GM18498 (cell line): ENCODE measurements at regions not wholly inside any gene's neighbourhood (a gene's known extent, or its start where the extent isn't known, plus 50 kb on each side); places are given as distances from the start of the nearest gene placed in this dataset.
"Not testable (repeated sequence)": the region's sequence is repeated elsewhere in the genome, so short reads cannot be mapped to it uniquely, and the experiment has no call there.

Experiments
- ATAC-seq: cut with Tn5 transposase; IDR thresholded peaks from one replicate; pipeline ENCODE4 v1.9.1; 2021; ENCODE audit warnings: mild to moderate bottlenecking, moderate library complexity; ENCODE audit not compliant: unreplicated experiment

DNA sequence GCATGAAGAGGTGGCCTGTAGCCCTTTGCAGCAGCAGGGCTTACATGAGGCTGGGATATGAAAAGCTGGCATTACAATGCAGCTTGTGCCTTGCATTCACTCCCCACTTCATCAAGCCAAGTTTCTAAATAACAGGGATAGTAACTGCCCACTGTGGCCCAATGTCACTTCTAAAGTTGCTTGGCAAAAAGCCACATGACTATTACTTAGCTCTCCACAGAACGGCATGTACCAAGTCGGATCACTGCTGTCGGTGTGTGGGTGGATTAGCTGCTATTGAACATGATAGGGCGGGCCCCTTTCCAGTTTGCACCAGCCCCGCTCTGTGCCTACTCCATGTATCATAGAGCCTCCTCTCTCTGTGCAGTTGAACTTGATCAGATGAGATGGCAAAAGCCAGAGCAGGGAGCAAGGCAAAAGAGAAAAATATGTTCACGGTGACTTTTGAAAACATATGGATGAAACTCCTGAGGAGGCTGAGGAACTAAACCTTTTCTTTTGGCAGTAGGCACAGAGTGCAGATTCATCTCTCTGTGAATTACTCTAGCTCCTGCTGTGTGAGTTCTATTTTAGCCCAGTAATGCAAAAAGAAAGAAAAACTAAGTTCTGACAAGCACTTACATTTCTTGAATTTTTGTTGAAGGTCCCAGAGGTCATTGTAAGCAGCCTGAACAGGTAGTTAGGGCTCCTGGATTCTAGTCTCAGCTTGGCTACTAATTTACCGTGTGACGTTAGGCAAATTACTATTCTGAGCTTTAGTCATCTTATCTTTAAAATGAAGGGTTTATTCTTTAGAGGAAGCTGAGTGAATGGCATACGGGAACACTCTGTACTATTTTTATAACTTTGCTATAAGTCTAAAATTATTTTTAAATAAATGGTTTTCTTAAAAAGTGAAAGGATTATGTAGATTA, 125.6 kb upstream of the NBPF9 start:
- ATAC-seq: not testable (repeated sequence)

DNA sequence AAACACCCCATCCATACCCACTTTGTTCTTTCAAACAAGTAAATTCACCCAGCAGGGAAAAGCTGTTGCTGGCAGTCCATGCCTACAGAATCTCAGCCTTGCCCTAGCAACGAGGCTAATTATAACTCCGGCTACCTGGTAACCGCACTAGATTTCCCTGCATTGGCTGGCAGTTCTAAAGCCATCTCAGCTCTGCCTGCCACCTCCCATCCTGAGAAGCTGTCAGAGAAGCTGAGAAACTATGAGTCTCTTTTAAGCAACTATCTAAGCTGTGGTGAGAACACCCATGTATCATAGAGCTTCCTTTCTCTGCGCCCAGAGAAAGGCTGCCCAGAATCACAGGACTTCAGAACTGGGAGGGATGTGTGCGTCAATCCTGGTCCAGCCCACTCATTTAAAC, 126.5 kb upstream of the NBPF9 start:
- not testable (repeated sequence) for ATAC-seq

DNA sequence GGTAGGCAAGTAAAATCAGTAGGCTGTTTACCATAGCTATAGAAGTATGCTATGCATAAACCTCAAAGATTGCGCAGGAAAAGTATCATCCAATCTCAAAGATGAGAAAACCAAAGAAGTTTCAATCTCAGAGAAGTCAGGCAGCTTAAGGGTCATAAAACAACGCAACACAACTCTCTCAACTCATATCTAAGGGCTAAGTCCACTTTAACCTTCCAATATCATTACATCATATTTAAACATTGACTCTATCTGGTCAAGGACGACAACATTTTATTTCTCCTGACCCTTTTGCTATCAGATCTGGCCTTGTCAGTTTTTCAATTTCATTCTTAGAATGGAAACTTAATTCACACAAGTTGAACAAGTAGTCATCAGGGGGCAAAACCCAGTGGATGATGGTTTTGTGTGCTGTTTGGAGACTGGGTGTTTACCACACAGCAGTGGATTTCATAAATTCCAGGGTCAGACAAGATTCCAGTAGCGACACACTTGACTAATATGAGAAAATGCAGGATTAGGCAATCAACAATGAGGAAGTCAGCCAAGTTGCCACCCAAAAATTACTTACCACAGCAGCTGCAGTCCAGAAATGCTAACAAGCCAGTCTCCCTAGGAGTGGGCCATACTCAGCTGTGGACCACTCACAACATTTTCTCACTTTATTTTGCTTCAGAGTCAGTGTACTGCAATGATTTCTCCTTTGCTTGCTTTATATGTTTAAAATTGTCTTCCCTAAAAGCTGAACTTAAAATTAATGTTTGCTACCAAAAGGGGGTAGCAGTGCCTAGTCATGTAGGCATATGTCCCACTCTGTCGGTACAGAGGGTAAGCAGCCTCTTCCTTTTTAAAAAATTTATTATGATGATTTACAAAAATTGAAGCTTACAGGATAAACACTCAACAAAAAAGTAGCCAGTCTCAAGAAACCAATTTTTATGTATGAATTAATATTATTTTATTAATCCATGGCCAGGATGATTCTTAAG, 131.9 kb upstream of the NBPF9 start:
- not testable (repeated sequence) for ATAC-seq

DNA sequence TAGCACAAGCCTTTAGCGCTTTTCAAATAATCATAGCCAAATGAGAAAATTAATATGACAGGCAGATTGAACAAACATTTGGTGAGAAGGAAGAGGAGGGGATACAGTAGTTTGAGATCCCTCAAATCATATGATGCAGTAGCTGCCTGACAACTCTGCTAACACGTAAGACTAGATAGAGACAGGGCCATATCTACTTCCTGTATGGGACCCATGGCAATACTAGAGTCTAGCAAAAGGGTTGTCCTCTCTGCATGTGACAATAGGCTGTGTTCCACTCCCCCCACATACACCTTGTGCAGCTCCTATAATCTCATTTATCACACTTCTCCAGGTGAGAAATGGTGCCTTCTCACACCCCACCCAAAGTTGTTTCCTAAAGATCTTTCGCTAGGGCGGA, 134.2 kb upstream of the NBPF9 start:
- ATAC-seq: not testable (repeated sequence)

DNA sequence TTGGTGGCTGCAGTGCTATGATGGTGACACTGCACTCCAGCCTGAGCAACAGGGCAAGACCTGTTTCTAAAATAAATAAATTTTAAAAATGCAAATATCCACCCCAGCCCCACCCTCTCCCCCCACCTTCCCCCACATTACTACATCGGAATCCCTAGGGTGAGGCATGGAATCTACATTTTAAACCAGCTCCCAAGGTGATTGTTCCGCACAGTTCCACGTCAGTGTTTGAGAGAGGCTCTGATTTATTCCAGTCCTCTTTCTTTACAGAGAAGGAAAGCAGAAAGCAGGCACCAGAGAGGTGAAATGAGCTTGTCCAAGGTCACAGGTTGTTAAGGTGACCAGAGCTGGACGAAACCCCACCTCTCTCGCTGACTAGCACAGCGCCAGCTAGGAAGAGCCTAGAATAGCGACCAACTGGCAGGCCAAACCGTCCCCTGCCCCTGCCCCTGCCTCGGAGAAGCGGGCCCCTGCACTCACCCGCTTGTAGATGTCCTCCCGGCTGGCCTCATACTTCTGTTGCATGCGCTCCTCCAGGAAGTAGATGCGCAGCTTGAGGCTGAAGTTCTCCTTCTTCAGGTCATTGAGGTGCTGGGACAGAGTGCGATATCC, 136.7 kb upstream of the NBPF9 start:
- not testable (repeated sequence) for ATAC-seq

DNA sequence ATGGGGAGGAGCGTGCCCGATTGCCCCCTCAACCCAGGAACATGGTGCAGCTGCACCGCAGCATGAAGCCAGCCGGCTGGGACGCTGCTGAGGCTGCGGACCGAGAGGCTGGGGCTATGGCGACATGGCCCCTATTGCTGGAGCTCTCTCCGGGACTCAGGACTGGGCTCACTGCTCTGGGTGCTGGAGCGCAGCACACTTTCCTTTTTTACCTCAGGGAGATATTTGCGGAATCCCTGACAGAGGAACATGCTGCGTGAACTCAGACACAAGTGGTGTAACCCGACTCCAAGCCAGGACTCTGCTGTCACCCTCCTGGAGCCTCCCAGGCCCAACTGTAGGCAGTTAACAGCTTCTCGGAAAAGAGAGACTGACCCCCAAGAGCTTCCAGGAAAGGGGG, 137.2 kb upstream of the NBPF9 start:
- not testable (repeated sequence) for ATAC-seq

DNA sequence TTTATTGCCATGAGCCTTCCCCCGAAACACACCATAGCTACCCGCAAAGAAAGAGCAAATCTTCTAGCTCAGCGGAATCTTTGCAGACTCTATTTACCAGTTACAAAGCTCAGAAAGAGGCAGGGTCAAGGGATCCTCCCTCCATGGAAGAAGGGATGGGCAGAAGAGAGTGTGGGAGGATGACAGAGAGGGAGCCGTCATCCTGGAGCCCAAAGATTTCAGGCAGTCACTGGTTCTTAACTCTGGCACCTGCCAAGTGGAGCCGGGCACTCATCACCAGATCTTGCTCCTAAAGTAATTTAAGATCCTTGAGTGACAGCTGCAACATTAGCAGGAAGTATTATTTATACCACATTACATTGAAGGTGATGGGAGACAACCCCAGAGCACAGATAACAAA, 137.9 kb upstream of the NBPF9 start:
- not testable (repeated sequence) for ATAC-seq

DNA sequence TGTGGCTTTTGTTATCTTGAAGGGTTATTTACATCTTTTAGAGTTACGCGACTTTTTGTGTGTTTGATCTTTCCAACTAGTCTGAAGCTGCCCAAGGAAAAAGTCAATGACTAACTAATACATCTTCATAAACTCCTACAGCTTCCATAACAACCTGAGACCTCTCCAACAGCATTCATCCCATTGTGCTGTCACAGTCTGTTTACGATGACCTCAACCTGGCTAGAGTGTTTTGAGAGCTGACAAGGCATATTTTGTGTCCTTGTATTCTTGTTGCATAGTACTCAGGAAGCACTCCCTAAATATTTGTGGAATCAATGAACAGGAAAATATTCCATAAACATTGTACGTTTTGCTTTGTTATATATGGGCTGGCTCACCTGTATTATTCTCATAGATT, 140.2 kb upstream of the NBPF9 start:
- not testable (repeated sequence) for ATAC-seq

DNA sequence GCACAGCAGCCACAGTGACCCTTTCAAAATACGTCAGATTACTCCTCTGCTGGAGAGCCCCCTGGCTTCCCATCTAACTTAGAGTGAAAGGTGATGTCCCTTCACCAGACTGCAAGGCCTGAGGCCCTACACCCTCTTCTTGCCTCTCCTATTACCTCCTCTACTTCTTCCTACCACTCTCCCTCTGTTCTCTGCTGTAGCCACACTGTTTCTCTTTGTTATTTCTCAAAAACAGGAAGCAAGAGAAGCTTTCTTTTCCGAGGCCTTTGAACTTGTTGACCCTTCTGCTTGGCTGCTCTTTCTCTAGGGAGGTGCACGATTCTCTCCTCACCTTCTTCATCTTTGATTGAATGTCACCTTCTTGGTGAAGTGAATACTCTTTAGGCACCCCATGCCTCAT, 141.3 kb upstream of the NBPF9 start:
- ATAC-seq: not testable (repeated sequence)

DNA sequence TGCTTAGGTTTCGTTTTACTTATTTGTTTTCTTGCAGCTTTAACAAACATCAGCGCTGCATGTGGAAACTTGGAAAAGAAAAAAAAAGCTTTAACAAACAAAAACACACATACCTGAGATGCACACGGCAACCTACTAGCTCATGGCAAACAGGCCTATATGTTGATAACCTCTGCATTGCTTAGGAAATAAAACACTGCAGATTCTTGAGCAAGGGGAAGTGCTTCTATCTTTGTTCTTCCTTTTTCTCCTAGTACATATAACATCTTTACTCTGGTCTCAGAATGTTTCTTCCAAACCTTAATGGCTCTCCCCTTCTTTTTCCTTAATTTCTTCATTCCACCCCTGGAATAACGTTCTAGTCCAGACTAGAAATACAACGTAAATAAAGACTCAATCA, 142.9 kb upstream of the NBPF9 start:
- ATAC-seq: not testable (repeated sequence)

DNA sequence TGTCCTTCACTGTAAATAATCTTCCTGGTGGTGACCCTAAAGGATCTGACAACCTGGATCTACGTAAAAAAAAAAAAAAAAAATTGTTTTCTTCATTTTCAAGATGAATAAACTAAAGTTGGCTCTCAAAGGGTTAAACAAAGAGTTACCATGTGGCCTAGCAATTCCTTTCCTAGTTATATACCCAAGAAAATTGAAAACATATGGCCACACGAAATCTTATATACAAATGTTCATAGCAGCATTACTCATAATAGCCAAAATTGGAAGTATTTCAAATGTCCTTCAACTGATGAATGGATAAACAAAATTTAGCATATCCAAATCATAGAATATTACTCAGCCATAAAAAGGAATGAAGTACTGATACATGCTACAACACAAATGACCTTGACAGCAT, 145.3 kb upstream of the NBPF9 start:
- ATAC-seq: not testable (repeated sequence)

DNA sequence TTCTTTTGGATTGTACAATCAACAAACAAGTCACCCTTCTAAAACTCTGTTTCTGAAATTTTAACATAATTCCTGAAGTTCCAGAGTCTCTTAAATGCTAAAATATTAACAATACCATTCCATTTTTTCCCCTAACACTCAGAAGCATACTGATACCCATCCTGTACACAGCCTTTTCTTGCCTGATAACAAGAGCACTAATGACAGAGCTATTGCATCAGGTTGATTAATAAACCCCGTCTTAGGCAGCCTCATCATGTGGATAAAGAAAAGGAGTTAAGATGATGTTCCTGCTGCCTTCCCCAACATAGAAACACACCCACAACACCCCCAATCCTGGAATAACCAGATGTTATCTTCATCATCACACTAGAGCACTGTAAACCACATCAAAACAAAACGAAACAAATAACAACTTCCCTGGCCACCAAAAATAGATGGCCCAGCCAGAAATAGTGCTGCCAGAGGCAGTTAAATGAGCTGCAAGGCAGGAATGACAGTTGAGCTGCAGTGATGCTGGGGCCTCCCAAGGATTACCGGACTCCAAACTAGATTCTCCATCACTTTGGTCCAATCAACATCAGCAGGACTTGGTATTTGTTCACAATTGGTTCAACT, 146.6 kb upstream of the NBPF9 start:
- not testable (repeated sequence) for ATAC-seq

DNA sequence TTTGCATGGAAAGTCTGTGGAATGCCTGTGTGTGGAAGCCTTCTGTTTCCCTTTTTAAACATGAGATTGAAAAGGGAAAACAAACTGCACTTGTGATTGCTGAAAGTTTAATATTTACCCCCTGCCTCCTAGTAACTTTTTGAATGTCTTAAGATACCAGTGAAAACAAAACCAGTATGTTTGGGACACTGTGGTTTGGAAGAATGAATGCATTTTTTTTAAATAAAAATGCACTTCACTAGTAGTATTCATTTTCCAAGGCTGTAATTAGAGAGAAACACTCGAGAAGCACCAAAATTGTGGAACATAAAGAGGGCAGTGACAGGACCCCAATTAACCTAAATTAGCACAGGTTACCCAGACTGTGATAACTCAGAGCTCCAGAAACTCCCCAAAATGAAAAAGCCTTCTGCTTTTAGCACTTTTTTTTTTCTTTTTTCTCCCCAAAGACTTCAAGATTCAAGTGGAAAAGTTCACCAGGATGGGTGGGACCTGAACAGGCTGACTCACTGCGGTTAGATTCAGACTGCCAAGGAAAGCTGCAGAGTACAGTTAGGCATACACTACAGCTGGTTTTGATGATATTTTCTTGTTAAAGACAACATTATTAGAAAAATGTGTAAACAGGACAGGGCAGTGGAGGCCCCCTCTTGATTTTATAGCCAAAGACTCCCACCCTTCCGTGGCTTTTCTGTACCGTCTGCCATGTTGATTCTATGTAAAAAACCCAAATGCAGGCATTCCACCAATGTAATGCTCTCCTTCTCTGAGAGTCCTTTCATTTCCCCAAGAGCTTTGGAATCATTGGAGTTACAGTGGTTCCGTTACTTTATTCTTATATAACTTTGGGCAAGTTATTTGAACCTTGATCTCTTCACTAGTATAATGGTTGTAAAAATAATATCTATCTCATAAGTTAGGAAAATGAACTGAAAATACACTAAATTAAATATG, 151.8 kb upstream of the NBPF9 start:
- not testable (repeated sequence) for ATAC-seq

DNA sequence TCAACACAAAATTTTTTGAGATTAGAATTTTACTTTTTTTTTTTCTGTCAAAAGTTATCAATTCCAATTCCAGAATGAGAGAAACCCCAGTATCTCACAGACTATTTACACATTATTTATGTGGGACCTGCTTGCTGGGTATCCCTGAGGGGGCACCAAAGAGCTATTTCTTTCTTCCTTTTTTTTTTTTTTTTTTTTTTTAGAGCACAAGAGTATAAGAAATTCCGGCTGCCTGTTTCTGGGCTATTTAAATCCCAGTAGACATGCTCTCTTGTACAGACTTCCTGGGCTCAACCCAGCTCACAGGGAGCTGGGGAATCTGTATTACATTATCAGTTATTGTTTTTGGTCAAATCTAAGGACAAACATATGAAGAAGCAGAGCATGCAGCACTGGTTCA, 156.9 kb upstream of the NBPF9 start:
- not testable (repeated sequence) for ATAC-seq

DNA sequence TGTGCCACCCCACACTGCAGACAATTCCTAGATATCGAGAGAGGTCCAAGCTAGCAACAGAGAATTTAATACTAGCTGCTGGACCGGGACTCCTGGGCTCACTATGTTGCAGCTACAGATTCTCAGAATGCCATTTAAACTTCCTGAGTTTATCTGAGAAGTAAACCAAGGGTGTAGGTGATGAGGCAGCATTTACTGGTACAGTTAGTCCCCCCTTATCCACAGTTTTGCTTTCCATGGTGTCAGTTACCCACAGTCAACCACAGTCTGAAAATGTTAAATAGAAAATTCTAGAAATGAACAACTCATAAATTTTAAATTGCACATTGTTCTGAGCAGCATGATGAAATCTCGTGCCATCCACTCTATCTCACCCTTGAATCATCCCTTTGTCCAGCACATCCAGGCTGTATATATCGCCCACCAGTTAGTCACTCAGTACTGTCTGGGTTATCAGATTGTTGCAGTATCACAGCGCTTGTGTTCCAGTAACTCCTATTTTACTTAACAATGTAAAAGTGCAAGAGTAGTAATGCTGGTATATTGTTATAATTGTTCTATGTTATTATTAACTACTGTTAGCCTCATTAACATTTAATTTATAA, 157.5 kb upstream of the NBPF9 start:
- ATAC-seq: not testable (repeated sequence)

DNA sequence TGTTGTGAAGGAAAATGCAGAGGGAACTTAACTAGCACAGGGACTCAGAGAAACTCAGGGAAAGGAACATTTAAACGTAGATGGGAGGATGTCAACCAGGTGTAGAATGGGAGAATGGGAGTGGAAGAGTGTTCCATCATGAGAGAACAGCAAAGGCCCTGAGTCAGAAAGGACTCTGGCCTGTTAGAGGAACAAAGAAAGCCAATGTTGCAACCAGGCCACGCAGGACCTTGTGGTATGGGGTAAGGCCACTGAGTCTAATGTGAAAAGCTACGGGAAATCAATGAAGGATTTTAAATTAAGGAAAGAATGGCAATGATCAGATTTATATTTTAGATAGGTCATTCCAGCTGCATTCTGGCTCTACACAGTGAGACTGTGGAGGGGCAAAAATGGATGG, 163.9 kb upstream of the NBPF9 start:
- not testable (repeated sequence) for ATAC-seq

DNA sequence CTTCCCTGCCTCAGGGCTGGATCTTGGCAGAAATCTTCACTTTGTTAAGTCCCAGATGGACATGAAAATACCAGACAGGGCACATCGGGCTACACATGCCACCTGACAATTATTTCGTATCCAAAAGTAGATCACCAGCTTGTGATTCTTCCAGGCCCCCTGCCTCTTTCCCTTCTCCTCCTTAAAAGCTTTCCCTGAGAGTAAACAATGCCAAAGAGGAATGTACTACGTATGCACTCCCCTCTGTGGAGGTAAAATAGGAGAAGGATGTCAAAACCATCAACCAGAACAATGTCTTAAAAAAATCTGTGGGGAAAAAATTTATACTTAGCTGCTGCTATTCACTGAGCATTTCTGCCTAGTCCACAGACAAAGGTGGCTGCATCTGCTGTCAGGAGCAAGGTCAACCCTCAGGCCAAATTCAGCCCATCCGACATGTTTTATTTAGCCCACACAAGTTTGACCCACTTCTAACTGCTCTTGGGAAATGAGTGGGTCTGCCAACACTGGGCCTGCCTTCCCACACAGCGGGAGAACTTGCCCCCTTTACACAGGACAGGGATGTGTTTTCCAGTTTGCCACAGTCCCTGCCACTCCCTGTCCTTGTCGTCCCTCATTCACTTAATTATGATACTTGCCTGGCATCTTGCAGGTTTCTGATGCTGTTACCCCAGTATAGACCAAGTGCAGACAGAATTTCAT, 165.8 kb upstream of the NBPF9 start:
- not testable (repeated sequence) for ATAC-seq

DNA sequence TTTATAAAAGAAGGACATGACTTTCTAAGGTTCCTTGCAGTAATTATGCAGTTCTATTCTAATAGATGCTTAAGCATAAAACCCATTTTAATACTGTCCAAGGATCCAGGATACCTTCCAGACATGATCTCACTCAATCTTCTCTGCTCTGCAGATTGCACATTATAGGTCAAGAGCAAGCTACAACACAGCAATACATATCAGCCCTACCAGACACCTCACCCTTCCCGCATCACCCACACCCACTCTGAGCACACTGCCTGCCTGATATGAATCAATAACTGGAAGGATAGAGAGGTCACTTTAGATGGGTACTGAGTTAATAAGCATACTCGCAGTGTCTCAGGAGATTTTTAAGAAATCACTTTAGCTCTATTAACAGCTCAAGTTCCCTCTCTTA, 166.5 kb upstream of the NBPF9 start:
- ATAC-seq: not testable (repeated sequence)
